ENCODE measurements at regions not wholly inside any gene's neighbourhood (a gene's known extent, or its start where the extent isn't known, plus 50 kb on each side); places are given as distances from the start of the nearest gene placed in this dataset.
"Not testable (repeated sequence)": the region's sequence is repeated elsewhere in the genome, so short reads cannot be mapped to it uniquely, and the experiment has no call there.

- no peak for TF ChIP-seq POLR2AphosphoS5 (IDR thresholded peaks at IDR 0.05; ENCODE audit: insufficient read depth in 1 of 2, low read depth in 1 of 2)
- TF ChIP-seq POLR2A (IDR thresholded peaks at IDR 0.05), result no peak
- no peak for TF ChIP-seq CTCF (IDR thresholded peaks at IDR 0.05)
- intact Hi-C loops (cut with DNase I), result no loop called here
These were observed 877.8 kb downstream of the FAT4 start for GRCh38 chr4:126192506-126192905.

DNA sequence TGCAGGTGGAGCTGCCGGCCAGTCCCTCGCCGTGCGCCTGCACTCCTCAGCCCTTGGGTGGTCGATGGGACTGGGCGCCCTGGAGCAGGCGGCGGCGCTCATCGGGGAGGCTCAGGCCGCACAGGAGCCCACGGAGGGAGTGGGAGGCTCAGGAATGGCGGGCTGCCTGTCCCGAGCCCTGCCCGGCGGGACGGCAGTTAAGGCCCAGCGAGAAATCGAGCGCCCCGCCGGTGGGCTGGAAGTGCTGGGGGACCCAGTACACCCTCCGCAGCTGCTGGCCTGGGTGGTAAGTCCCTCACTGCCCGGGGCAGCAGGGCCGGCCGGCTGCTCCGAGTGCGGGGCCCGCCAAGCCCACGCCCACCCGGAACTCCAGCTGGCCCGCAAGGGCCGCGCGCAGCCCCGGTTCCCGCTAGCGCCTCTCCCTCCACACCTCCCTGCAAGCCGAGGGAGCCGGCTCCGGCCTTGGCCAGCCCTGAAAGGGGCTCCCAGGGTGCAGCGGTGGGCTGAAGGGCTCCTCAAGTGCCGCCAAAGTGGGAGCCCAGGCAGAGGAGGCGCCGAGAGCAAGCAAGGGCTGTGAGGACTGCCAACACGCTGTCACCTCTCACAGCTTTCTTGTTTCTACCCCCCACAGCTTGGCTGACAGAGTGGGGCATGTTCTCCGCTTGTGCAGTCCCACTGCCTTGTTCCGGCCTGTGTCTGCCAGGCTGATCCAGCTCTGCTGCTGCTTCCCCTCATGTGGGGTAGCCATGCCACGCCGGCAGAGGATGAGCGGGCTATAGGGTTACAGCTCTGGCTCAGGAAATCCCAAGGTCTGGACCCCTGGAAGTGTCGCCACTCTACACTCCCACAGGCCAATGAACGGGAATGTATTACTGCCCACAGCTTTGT is 886.7 kb downstream of the FAT4 start:
- H3K36me3 ChIP-seq; H3K4me1 ChIP-seq; H3K9me3 ChIP-seq; DNase-seq (ENCODE audit: extremely low spot score in 2 of 2); H3K4me3 ChIP-seq; H3K27ac ChIP-seq; H3K27me3 ChIP-seq; intact Hi-C loops (cut with DNase I): not testable (repeated sequence)

More at GRCh38 chr4:126192506-126192905, 877.8 kb downstream of the FAT4 start:
- H3K9me3 ChIP-seq, result no peaks in the 10 kb centered on the region
- H3K36me3 ChIP-seq, result no peaks in the 10 kb centered on the region
- DNase-seq (ENCODE audit: extremely low spot score in 2 of 2), result no peak
- no peaks in the 10 kb centered on the region for H3K4me1 ChIP-seq
- no peak overlapping the region for H3K27ac ChIP-seq
- H3K4me3 ChIP-seq, result no peak overlapping the region
- no peaks in the 10 kb centered on the region for H3K27me3 ChIP-seq

- H3K9me3 ChIP-seq, result no peaks in the 10 kb centered on the region
- H3K4me3 ChIP-seq, result no peak overlapping the region
- DNase-seq (ENCODE audit: extremely low spot score in 2 of 2), result no peak
- H3K27ac ChIP-seq, result no peak overlapping the region
- H3K27me3 ChIP-seq, result no peaks in the 10 kb centered on the region
- intact Hi-C loops (cut with DNase I), result no loop called here
- no peaks in the 10 kb centered on the region for H3K36me3 ChIP-seq
- no peak for TF ChIP-seq POLR2A (IDR thresholded peaks at IDR 0.05)
- TF ChIP-seq CTCF (IDR thresholded peaks at IDR 0.05), result no peak
- TF ChIP-seq POLR2AphosphoS5 (IDR thresholded peaks at IDR 0.05; ENCODE audit: insufficient read depth in 1 of 2, low read depth in 1 of 2), result no peak
- no peaks in the 10 kb centered on the region for H3K4me1 ChIP-seq
These were observed 887.5 kb downstream of the FAT4 start for GRCh38 chr4:126202226-126202625.

GRCh38 chr4:126207910-126208309 is 893.2 kb downstream of the FAT4 start:
- H3K9me3 ChIP-seq, result no peaks in the 10 kb centered on the region
- no peak for DNase-seq (ENCODE audit: extremely low spot score in 2 of 2)
- H3K4me3 ChIP-seq, result no peak overlapping the region
- no peaks in the 10 kb centered on the region for H3K27me3 ChIP-seq
- no peaks in the 10 kb centered on the region for H3K4me1 ChIP-seq
- intact Hi-C loops (cut with DNase I), result no loop called here
- TF ChIP-seq POLR2AphosphoS5 (IDR thresholded peaks at IDR 0.05; ENCODE audit: insufficient read depth in 1 of 2, low read depth in 1 of 2), result no peak
- no peak for TF ChIP-seq POLR2A (IDR thresholded peaks at IDR 0.05)
- TF ChIP-seq CTCF (IDR thresholded peaks at IDR 0.05), result no peak
- no peaks in the 10 kb centered on the region for H3K36me3 ChIP-seq
- H3K27ac ChIP-seq, result no peak overlapping the region

GRCh38 chr4:126209147-126209546 is 894.4 kb downstream of the FAT4 start:
- no peak overlapping the region for H3K4me3 ChIP-seq
- no peaks in the 10 kb centered on the region for H3K9me3 ChIP-seq
- no peak for DNase-seq (ENCODE audit: extremely low spot score in 2 of 2)

More at GRCh38 chr4:126209147-126209546, 894.4 kb downstream of the FAT4 start:
- no peak overlapping the region for H3K27ac ChIP-seq
- TF ChIP-seq POLR2AphosphoS5 (IDR thresholded peaks at IDR 0.05; ENCODE audit: insufficient read depth in 1 of 2, low read depth in 1 of 2), result no peak
- TF ChIP-seq POLR2A (IDR thresholded peaks at IDR 0.05), result no peak
- no peak for TF ChIP-seq CTCF (IDR thresholded peaks at IDR 0.05)
- no peaks in the 10 kb centered on the region for H3K36me3 ChIP-seq
- intact Hi-C loops (cut with DNase I), result no loop called here
- no peaks in the 10 kb centered on the region for H3K27me3 ChIP-seq
- no peaks in the 10 kb centered on the region for H3K4me1 ChIP-seq
